Fibroblast of skin of left biceps (primary cell): ENCODE measurements at regions not wholly inside any gene's neighbourhood (a gene's known extent, or its start where the extent isn't known, plus 50 kb on each side); places are given as distances from the start of the nearest gene placed in this dataset.
A peak's percentile ranks its signal among the peaks of the same experiment; 100 is the strongest.

ENCODE experiments used
- DNase-seq, 2 experiments: peaks; one replicate each; pipeline ENCODE4 v3.0.0-alpha.2; 2013; ENCODE audit warnings: low read depth in 2 of 2

DNA sequence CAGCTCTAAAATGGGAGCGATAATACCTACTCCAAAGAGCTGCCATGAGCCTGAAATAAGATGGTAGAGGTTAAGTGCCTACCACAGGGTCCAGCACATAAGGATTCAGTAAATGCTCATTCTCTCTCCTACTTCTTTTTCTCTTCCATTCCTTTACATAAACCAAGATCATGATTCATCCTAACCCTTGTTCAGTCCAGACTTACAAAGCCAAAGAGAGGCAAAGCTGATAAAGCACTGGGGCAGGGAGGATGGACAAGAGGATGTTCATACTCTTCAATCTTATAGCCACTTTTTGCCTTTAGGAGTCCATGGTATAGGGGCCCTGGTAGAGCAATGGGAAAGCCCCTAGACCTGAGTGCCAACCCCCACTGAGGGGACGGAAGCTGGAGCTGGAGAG lies 75.6 kb upstream of the PKDCC start:
- no peak for DNase-seq

DNA sequence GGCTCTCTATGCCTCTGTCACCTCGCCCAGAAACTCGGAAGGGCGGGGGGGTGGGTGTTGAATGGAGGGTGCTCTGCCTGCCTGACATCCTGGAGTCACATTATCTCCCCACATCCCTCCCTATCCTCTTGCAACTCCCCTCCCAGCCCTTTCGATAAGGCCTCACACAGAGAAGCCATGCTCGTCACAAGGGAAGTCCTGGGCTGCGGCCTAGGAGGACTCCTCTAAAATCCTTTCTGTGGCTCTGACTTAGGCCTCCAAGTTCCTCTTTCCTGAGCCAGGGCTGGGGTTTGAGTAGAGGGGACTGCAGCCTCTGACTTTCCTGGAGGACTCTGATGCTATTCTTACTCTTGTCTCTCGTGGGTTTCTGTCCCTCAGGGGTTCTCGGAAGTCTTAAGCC lies 75.0 kb upstream of the PKDCC start:
- no peak for DNase-seq

DNA sequence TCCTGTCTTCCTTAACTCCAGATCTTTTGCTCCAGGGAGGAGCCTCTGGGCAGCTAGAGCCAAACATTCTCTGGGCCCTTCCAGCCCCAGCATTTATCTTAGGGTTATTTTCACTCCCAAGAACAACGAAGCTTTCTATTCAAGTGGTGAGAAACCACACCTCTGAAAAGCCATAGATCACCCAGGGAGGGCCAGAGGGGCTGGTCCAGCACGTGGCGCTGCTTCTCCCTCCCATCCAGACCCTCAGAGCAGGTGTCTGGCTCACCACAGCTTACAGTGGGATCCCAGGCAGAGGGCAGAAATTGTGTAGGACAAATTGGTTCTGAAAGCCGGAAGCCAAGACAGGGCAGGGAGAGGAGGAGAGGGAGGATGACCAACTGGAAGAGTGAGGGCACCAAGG lies 74.0 kb upstream of the PKDCC start:
- no peak for DNase-seq

DNA sequence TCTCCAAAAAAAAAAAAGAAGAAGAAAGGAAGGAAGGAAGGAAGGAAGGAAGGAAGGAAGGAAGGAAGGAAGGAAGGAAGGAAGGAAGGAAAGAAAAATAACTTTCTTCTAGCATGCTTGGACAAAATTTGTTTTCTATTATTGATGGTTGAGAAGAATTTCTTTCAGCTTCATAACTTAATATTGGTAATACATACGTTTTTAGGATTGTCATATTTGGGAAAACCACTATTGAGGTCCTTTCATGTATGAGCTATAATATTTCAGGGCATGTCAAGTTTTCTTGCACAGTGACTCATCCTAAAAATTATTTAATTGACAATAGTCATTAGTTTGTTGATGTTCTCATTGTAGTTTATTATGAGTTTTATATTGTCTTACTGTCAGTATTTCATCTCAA lies 66.4 kb upstream of the PKDCC start:
- no peak for DNase-seq

DNA sequence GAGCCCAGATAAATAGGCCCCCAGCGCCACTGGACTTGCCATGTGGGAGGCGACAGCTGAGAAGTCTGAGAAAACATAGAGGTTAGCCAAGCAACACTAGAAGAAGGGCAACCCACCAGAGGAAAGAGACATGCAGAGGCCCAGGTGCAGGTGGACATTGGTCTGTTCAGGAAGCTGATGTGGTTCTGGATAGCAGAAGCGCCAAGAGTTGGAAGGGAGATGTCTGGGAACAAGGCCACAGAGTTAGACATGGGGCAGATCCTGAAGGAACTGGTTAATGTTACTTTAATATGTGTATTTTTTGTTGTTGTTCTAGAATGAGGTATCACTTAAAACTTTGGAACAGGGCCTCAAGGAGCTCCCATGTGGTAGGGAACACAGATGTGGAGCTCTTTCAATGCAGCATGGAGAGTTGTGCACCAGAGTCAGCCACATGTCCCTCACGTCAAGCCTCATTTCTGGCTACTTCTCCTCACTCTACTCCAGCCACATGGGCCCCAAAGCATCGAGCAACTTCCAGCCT lies 62.2 kb upstream of the PKDCC start:
- no peak for DNase-seq

DNA sequence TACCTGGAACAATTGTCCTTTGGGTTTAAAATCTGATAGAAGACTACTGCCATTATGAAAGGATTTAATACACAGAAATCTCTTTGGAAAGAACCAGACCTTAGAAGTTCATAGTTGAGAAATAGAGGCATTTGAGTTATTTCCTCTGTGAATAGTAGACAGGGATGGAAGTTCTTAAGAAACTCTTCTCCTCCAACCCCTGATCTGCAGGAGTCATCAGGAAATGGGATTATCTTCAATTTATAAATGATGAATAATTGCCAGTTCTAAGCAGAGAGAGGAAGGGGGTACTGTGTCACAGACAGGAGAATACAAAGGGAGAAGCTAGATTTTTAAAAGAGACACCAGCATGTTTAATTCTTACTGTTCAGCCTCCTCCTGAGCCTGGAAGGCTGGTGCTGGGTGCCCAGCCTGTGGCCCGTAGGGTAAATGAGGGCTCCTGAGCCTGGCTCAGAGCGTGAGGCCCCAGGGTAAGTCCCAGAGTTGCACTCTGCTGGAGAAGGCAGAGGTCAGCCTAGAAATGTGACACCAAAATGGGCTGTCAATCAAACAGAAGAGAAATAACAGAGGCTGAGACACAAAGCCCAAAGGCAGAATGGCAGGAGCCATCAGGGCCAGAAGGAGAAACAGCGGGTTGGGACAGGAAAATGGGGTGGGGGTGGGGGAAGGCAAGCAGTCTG lies 58.2 kb upstream of the PKDCC start:
- no peak for DNase-seq

DNA sequence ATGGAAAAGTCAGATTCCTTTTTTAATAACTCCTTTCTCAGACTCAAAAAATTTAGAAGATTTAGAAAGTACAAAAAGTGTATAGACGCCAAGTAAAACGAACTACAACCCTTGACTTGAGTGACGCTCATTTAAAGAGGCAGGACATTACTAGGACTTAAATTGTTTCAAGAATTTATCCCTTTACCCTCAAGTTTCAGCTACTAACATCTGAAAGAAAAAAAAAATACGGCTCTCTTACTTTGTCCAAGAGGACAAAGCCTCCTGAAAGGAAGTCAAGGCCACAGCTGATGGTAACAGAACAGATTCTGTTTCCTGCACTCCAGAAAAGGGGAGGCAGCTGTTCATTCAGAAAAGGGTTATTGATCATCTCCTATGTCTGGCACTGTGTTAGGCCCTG lies 57.6 kb upstream of the PKDCC start:
- DNase-seq, result no peak

DNA sequence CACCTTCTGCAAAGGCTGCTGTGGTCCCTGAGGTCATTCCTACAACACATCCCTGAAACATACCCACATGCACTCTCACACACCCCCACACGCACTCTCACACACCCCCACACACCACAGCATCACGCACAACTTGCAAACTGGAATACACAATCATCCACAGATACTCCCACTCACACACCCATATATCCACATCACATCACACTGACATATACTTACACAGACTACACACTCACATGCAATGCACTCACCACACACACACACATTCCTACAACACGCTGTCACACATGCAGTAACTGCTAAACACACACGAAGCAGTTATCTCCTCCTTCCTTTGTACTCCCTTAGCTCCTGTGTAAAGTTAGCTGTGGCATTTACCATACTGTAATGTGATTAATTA lies 57.1 kb upstream of the PKDCC start:
- peak; percentile 49 to 66 for DNase-seq

DNA sequence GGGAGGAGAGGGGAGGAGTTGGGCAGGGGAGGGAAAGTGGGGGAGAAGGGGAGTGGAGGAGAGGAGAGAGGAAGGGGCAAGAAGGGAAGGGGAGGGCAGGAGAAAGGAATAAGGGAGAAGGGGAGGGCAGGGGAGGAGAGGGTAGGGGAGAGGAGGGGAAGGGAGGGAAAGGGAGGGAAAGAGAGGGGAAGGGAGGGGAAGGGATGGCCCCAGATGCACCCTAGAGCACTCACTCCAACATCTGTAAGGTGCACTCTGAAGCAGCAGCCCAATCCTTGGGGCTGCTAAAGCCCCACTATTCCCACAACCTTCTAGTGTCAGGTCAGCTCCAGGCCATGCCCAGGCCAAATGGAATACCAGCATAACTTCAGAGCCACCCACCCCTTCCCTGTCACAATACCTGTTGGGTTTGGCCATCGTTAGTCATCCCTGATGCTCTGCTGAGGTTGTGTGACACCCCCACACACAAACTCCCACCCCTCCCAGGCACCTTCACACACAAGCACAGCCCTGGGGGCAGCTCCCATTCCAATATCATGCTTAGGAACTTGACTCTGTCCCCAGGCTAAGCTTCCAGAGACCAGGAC lies 55.7 kb upstream of the PKDCC start:
- no peak for DNase-seq

DNA sequence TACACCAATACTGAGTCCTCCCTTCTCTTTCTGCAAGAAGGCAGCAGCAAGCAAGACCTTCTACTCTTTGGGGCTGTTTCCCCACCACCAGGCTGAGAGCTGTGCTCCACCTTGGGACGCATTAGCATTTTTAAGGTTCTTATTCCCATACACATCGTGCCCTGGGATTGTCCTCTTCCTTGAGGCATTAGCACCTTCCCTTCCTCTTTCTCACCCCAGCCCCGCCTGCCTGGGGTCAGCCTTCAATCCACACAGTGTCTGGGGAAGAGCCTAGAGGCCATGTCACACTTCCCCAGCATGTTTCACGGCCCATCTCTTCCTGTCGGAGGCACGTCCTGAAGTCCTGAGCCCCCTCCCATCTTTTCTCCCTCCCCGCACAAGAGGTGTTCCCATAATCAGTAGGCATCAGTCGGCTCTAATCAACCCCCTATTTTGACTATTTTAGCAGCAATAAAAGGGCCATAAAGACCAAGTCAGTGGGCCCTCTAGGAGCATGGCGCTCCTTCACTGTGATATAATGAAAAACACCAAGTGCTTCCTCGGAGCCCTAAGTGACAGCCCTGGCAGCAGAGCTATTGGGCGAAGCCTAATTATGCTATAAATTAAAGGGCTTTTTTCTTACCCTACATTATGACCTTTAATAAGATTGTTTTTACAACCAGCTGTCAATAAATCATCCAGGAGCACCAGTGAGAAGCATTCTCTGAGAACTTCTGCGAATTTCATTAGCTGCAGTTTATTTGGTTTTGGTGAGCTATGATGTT lies 55.0 kb upstream of the PKDCC start:
- DNase-seq, result no peak

DNA sequence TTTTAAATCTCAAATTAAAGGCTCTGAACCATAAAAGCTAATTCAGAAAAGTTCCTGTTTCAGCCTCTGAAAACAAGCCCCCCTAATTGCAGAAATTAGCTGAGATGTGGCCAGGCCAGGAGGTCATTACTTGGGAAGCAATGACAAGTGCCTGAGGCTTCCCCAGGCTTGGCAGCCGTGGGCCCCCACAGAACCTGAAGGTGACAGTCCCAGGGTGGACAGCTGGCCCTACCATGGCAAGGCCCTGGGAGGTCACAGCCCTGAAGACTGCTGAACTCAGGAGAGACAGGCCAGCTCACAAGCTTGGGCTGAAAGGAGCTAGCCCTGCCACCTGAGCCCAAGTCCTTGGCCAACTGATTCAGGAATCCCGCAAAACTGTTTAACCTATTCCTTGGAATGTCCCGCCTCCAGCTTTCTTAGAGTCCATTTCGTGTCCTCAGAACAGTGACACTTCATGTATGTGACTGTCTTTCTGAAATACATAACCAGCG lies 54.3 kb upstream of the PKDCC start:
- DNase-seq, result no peak

DNA sequence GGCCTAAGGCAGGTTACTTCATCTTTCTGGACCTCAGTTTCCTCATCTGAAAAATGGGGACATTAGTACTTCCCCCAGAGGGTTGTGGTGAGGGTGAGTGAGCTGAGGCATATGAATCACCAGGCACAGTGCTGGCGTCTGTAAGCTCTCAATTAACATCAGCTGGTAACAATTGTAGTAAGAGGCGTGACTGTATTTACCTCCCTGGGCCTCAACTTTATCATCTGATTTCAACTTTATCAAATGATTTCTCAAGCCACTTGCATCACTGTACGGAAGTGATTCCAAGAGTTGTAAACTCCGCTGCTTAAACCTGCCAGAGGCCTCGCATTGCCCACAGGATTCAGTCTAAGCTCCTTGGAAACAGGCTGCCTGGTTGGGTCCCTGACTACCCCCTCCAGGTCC lies 53.6 kb upstream of the PKDCC start:
- DNase-seq, result peak; percentile 88 to 91

DNA sequence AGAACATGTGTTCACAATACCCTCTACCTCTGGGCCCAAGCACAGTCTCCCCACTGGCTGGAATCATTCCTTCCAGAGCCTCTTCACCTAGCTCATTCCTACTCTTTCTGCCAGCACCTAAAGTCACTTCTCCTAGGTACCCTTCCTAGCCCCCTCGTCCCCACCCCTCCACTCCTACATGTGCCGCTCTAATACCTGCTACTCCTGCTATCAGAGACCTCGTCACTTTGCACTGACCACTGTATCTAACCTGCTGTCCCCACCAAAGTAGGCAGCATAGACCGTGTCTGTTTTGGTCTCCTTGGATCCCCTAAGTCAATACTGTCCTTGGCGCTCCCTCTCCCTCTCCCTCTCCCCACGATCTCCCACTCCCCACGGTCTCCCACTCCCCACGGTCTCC lies 53.2 kb upstream of the PKDCC start:
- no peak for DNase-seq

DNA sequence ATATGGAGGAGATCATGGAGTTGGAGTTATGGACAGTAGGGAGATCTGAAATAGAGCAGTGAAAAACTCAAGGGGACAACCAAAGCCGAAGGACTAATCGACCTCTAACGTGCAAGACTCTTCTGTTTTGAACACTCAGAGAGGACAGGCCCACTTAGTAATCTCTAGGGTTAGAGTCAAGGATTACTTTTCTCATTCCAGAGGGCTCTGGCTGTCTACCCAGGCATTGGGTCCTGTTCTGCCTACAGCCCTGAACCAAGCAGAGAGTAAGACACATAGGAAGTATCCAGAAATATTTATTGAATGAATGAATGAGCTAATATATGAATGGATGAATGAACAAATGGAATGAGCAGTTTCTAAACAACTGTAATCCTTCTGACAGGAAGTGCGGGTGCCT lies 50.3 kb upstream of the PKDCC start:
- DNase-seq, result no peak
